GM19463 (cell line): ENCODE measurements at regions not wholly inside any gene's neighbourhood (a gene's known extent, or its start where the extent isn't known, plus 50 kb on each side); places are given as distances from the start of the nearest gene placed in this dataset.

Experiments used
- ATAC-seq: cut with Tn5 transposase; IDR thresholded peaks from one replicate; pipeline ENCODE4 v1.9.1; 2021; ENCODE audit warnings: mild to moderate bottlenecking, moderate library complexity; ENCODE audit not compliant: unreplicated experiment

DNA sequence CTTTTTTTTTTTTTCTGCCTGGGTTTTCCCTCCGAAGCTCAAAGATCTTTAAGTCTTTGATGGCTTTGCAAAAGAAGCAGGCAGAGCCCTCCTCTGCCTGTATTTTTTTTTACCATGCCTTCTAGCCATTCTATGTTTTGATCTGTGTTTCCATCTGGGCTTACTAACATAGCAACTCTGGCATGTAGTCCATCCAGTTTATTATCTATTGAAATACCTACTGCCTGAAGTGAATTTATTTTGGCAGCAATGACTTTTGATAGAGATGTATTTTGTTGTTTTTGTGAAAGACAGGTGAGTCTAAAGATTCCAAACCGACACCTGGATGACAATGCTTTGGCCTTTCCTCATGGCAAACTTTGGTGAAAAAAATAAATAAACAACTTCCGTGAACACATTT lies 1157.7 kb upstream of the MAP3K7 start:
- no peak for ATAC-seq

DNA sequence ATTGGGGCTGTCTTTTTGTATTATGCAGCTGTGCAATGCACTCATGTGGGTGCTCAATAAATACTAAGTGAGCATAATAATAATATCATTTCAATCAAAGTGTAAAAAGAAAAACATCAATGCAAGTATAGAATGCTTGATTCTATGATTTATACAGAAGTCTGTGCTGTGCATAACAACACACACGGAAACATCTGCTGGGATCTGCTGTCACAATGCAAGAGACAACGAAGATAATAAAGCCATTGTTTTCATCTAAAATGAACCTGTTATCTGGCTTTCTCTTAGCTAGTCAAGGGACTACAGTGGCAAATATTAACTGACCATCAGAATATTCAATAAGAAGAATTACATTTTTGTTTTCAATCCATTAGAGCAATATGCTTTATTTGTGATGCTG lies 1156.9 kb upstream of the MAP3K7 start:
- ATAC-seq: no peak

DNA sequence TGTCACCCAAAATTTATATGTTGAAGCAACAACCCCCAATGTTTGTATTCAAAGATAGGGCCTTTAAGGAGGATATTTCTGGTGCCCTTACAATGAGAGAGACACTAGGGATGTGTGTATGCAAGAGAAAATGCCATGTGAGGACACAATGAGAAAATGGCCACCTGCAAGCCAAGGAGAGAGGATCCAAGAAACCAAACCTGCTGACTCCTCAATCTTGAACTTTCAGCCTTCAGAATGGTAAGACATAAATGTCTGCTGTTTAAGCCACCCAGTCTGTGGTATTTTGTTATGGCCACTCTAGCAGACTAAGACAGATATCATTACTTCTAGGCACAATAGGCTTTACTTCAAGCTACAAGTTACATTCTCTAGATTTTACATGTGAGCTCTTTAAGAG lies 1145.1 kb upstream of the MAP3K7 start:
- no peak for ATAC-seq

GRCh38 chr6:91730710-91731109 lies 1143.8 kb upstream of the MAP3K7 start:
- no peak for ATAC-seq

DNA sequence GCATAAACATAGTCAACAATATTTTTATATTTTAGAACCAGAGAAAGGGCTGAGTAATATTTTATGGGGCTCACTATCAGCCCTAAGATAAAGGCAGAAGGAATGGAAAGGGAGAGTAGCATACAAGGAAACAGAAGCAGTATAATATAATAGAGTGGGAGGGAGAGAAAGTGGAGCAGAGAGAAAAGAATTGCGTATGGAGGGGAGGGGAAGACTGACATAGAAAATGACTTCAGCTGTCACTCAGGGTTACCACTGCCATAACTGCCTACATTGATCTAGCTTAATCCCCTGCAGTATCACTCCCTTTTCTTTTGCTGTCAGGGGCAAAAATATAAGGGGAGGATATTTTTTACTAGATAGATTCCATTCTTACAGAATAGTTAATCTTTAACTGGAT lies 1133.5 kb upstream of the MAP3K7 start:
- ATAC-seq: no peak

DNA sequence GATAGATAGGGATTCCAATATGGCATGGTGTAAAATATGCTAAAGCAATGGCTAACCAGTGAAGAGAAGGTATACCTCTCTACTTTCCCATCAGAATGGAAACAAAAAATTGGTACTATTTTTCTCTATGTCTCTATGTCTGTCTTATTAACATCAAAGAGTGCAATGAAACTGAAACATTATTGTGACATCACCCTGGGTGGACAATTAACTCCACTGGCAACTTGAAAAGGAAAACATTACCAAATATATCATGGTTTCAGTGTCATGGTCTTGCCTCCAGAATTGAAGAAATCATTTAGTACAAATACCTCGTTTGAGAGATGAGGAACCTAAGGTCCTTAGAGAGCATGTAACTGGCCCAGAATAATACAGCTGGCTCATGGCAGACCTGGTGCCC lies 1132.5 kb upstream of the MAP3K7 start:
- ATAC-seq: no peak

- peak; percentile 65 for ATAC-seq
Observed at GRCh38 chr6:91718198-91718597, 1131.3 kb upstream of the MAP3K7 start.

- ATAC-seq: no peak
Observed at GRCh38 chr6:91717094-91717493, 1130.2 kb upstream of the MAP3K7 start.

DNA sequence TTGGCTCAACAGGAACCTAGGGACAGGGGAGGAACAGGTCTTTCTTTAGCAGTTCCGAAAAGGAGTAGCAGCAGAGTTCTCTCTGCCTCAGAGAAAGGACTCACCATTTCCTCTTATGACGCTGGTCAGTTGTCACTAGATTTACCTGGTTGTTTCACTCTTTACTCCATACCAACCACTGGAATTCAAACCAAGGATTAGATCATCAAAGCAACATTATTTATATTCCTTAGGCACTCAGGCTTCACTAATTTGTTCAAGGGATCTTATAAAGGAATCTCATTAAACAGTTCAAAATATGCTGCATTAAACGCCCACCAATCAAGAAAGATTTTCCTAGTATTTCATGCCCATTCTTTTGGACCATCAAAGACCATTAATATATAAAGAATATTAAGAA lies 1129.5 kb upstream of the MAP3K7 start:
- no peak for ATAC-seq

DNA sequence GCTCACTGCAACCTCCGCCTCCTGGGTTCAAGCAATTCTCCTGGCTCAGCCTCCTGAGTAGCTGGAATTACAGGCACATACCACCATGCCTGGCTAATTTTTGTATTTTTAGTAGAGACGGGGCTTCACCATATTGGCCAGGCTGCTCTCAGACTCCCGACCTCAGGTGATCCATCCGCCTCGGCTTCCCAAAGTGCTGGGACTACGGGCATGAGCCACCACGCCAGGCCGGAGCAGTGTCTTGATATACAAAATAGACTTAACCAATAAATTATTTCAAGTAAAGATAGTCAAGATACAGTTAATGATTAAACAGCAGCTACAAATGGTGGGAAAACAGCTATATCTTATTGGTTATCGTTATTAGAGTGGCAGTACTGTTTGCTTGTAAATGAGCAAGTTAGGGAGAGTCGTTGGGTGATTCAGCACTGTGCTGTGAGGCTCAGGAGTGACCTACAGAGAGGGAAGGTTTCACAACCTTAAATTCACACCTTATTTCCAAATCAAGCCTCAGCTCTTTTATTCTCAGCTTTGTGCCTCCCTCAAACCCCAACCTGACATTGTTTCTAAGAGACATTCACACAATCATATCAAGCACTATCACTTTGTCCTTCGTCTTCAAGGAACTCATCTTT lies 1128.4 kb upstream of the MAP3K7 start:
- no peak for ATAC-seq

DNA sequence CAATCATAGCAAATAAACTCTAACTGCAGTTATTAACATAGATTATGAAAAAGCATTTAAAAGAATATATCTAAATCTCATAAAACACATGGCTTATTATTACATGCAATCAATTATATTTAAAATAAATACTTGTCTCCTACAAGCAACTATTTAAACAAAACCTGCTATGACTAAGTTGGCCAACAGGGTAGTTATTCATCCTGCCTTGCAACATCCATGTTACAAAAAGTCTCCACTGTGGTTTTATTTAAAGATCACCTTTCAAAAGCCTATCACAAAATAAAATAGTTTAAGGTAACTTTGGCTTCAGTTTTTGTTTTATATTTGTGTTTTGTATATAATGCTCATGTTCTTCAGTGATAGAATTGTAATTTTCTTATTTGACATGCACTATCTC lies 1127.0 kb upstream of the MAP3K7 start:
- ATAC-seq: no peak

GRCh38 chr6:91711518-91711917 lies 1124.6 kb upstream of the MAP3K7 start:
- no peak for ATAC-seq

GRCh38 chr6:91710342-91710741 lies 1123.5 kb upstream of the MAP3K7 start:
- ATAC-seq: no peak

DNA sequence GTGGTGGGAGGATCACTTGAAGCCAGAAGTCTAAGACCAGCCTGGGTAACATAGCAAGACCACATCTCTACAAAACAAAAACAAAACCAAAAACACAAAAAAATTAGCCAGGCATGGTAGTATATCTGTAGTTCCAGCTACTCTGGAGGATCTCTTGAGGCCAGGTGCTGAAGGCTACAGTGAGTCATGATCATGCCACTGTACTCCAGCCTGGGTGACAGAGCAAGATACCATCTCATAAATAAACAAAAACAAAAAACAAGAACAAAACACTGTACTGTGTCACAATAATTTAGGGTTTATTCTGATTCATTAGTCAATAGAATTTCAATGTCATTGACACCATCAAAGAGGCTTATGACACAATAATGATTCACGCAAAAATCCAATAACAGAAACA lies 1121.7 kb upstream of the MAP3K7 start:
- ATAC-seq: no peak

- no peak for ATAC-seq
Observed at GRCh38 chr6:91705646-91706045, 1118.8 kb upstream of the MAP3K7 start.

- no peak for ATAC-seq
Observed at GRCh38 chr6:91704531-91704930, 1117.7 kb upstream of the MAP3K7 start.

DNA sequence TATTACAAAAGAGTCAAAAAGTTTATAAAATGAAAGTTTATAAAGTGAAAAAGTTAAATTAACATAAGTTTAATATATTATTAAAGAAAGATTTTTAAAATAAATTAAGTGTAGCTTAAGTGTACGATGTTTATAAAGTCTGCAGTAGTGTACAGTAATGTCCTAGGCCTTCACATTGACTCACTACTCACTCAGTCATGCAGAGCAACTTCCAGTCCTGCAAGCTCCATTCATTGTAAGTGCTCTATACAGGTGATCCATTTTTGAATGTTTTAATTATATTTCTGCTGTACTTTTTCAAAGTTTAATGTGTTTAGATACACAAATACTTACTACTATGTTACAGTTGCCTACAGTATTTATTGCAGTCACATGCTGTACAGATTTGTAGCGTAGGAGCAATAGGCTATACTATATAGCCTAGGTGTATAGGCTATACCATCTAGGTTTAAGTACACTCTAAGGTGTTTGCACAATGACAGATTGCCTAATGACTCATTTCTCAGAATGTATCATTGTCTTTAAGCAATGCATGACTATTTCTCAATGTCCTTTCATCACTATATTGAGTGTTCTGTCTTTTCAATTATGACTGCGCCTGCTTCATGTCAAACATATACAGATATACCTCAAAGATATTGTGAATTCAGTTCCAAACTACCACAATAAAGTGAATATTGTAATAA lies 1110.3 kb upstream of the MAP3K7 start:
- ATAC-seq: peak; percentile 52

GRCh38 chr6:91695221-91695620 lies 1108.3 kb upstream of the MAP3K7 start:
- no peak for ATAC-seq

DNA sequence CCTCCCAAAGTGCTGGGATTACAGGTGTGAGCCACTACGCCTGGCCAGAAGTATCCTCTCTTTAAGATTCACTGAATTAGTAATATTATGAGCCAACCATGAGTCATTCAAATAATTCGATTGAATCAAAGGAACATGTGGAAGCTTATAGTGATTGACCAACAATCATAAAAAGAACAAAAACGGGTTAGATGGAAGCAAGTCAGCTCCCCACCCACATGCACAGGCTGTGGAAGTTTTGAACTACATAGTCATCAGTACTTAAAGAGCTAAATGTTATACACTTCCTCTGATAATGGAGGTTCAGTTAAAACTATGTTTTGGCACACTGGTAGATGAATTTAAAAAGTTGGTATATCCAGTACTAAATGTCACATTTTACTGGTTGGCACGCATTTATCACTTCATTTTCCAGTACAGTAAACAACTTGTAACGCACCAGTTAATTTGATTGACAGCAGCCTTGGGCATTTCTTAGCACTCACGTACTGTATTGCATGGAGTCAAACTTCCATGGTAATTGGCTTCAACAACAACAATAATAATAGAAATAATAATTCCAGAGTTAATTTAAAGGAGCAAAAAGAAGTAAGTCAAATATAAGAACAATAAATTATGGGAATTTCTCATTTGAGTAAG lies 1107.3 kb upstream of the MAP3K7 start:
- no peak for ATAC-seq

- no peak for ATAC-seq
Observed at GRCh38 chr6:91691449-91691848, 1104.6 kb upstream of the MAP3K7 start.

DNA sequence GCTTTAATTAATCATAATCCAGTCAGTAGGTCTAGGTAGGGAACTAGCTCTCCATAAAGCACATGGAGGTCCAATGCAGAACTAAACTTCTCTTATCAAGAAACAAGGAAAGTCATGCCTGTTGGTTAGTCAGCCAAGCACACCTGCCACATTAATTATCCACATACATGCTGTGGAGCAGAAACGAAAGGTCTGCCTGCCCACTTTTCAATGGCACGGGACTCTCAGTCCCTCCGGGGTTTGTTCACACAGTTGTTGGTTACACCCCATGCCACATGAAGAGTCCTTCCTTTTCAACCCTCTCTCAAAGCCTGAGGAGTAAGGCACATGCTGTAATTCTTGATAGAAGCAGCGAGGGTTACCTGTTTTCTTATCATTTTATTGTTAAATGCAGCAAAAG lies 1096.4 kb upstream of the MAP3K7 start:
- no peak for ATAC-seq

DNA sequence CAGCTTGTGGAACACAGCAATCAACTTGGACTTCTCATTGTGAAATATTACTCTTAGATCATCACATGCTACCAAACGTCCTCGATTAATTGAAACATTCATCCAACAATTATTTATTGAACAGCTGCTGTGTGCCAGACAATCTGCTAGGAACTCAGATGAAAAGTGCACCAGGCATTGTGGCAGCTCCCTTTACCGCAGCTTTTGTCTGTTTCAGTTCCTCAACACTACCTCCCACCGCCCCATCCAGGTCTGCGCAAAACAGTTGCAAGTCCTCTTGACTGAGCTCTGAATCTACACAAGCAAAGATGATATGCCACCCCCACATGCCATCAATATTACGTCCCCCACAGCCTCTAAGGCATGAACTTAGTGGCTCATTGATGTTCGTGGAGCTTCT lies 1094.4 kb upstream of the MAP3K7 start:
- ATAC-seq: no peak
